CD14-positive monocyte (primary cell): ENCODE measurements at regions not wholly inside any gene's neighbourhood (a gene's known extent, or its start where the extent isn't known, plus 50 kb on each side); places are given as distances from the start of the nearest gene placed in this dataset.

Experiments used
- DNase-seq, 3 donors: peaks; one replicate each; pipeline ENCODE4 v3.0.0-alpha.2; 2011 to 2022
- H2AFZ ChIP-seq: 2 replicates; pipeline ENCODE4 v1.6.0; 2012; ENCODE audit warnings: mild to moderate bottlenecking, low read depth, low read length, inconsistent platforms; ENCODE audit not compliant: insufficient read depth, poor library complexity, severe bottlenecking
- H3K27ac ChIP-seq, 2 donors: 1 replicate in 1 of 2; 2 replicates in 1 of 2; pipeline ENCODE4 v1.5.1; 2012 to 2013; ENCODE audit warnings: low read length in 2 of 2, control low read depth in 1 of 2, inconsistent platforms in 1 of 2, low read depth in 1 of 2, mild to moderate bottlenecking in 1 of 2
- H3K27me3 ChIP-seq, 2 donors: one replicate each; pipeline versions ENCODE4 v1.6.0 to v1.6.1; 2011 to 2013; ENCODE audit warnings: low read length in 2 of 2; ENCODE audit not compliant: control insufficient read depth in 2 of 2, insufficient read depth in 2 of 2
- H3K36me3 ChIP-seq, 2 donors: replicated peaks in 1 of 2; 1 replicate in 1 of 2; 2 replicates in 1 of 2; pipeline versions ENCODE4 v1.5.1 to v1.6.1; 2012 to 2013; ENCODE audit warnings: low read length in 2 of 2, control low read depth in 1 of 2, inconsistent platforms in 1 of 2, mild to moderate bottlenecking in 1 of 2; ENCODE audit not compliant: insufficient read depth in 2 of 2, control insufficient read depth in 1 of 2
- H3K4me1 ChIP-seq, 2 donors: 1 replicate in 1 of 2; 2 replicates in 1 of 2; pipeline versions ENCODE4 v1.5.1 to v1.6.1; 2012 to 2013; ENCODE audit warnings: low read length in 2 of 2, control low read depth in 1 of 2, inconsistent platforms in 1 of 2, mild to moderate bottlenecking in 1 of 2, moderate library complexity in 1 of 2; ENCODE audit not compliant: insufficient read depth in 2 of 2, control insufficient read depth in 1 of 2
- H3K4me2 ChIP-seq: replicated peaks from 2 replicates; pipeline ENCODE3; 2012; ENCODE audit warnings: low read length, moderate library complexity, mild to moderate bottlenecking; ENCODE audit not compliant: poor library complexity, severe bottlenecking; ENCODE audit errors: extremely low read depth
- H3K4me3 ChIP-seq, 3 experiments: fragments of 200-600 bp in 1 of 3; sonication (generic) in 1 of 3; replicated peaks in 1 of 3; 1 replicate in 2 of 3; 2 replicates in 1 of 3; pipeline ENCODE4 v1.5.1; 2011 to 2013; ENCODE audit warnings: low read length in 3 of 3, mild to moderate bottlenecking in 3 of 3, control low read depth in 2 of 3, low read depth in 2 of 3, inconsistent platforms in 1 of 3, moderate library complexity in 1 of 3
- H3K79me2 ChIP-seq: 2 replicates; pipeline ENCODE4 v1.6.0; 2012; ENCODE audit warnings: mild to moderate bottlenecking, control low read depth, inconsistent platforms, low read length, moderate library complexity; ENCODE audit not compliant: insufficient read depth
- H3K9ac ChIP-seq: 2 replicates; pipeline ENCODE4 v1.6.0; 2017; ENCODE audit warnings: low read length, mild to moderate bottlenecking; ENCODE audit not compliant: insufficient read depth, poor library complexity, severe bottlenecking
- H3K9me3 ChIP-seq, 2 donors: replicated peaks in 1 of 2; 1 replicate in 1 of 2; 2 replicates in 1 of 2; pipeline versions ENCODE4 v1.5.1 to v1.6.1; 2012 to 2013; ENCODE audit warnings: low read length in 2 of 2, control low read depth in 1 of 2; ENCODE audit not compliant: control insufficient read depth in 1 of 2, insufficient read depth in 1 of 2
- H4K20me1 ChIP-seq: 2 replicates; pipeline ENCODE4 v1.6.0; 2012; ENCODE audit warnings: mild to moderate bottlenecking, low read length, control low read depth, moderate library complexity; ENCODE audit not compliant: insufficient read depth
- H3K27ac Mint-ChIP-seq, 7 donors: one replicate each; pipeline ENCODE4 v1.8.0; 2020; ENCODE audit warnings: mild to moderate bottlenecking in 7 of 7, mixed read lengths in 7 of 7, moderate library complexity in 6 of 7, inconsistent platforms in 2 of 7
- H3K27me3 Mint-ChIP-seq, 3 donors: one replicate each; pipeline ENCODE4 v1.8.0; 2021 to 2022; ENCODE audit warnings: low read depth in 3 of 3, mild to moderate bottlenecking in 3 of 3, mixed read lengths in 3 of 3, moderate library complexity in 3 of 3, inconsistent platforms in 1 of 3
- H3K36me3 Mint-ChIP-seq, 2 donors: one replicate each; pipeline ENCODE4 v1.8.0; 2020; ENCODE audit warnings: mixed read lengths in 2 of 2, inconsistent platforms in 1 of 2, mild to moderate bottlenecking in 1 of 2
- H3K4me1 Mint-ChIP-seq: one replicate; pipeline ENCODE4 v1.8.0; 2020; ENCODE audit warnings: mild to moderate bottlenecking, mixed read lengths
- H3K4me3 Mint-ChIP-seq, 2 donors: one replicate each; pipeline ENCODE4 v1.8.0; 2020; ENCODE audit warnings: mild to moderate bottlenecking in 2 of 2, mixed read lengths in 2 of 2, moderate library complexity in 1 of 2
- H3K9me3 Mint-ChIP-seq, 7 donors: one replicate each; pipeline ENCODE4 v1.8.0; 2020 to 2022; ENCODE audit warnings: mixed read lengths in 7 of 7, mild to moderate bottlenecking in 6 of 7, moderate library complexity in 6 of 7, inconsistent platforms in 2 of 7
- WGBS: methylation state at CpG from one replicate; pipeline ENCODE4 v1.1.5; 2013; ENCODE audit warnings: missing lambda C conversion rate; ENCODE audit not compliant: insufficient coverage; 5-methylcytosine and 5-hydroxymethylcytosine counted together
- intact Hi-C, 2 donors: fragments of 100-400 bp; cut with micrococcal nuclease; formaldehyde crosslinking; loops; one replicate each; pipeline versions ENCODE4 v1.15.0 to v1.15.1; 2023
- TF ChIP-seq, protein P1 (sequence below): fragments of 200-600 bp; IDR thresholded peaks from one replicate; pipeline ENCODE4 v1.8.0; 2022; ENCODE audit warnings: antibody characterized with exemption, mild to moderate bottlenecking

- no peak for DNase-seq
- Histone ChIP-seq H3K4me1 (no peaks in the 10 kb centered on the region), H3K79me2 (no peaks in the 10 kb centered on the region), H3K9me3 (no peaks in the 10 kb centered on the region), H3K4me2 (no peak overlapping the region), H3K27ac (no peak overlapping the region), H2AFZ (no peak overlapping the region), H3K4me3 (no peak overlapping the region), H3K27me3 (no peaks in the 10 kb centered on the region), H3K36me3 (no peaks in the 10 kb centered on the region), H3K9ac (no peak overlapping the region), H4K20me1 (no peaks in the 10 kb centered on the region)
- H3K27me3 Mint-ChIP-seq, result peaks cover 10 to 12% (median 11%) of the 10 kb centered on the region in 3 donors
- intact Hi-C loops, result no loop called here
- no peaks in the 10 kb centered on the region for H3K9me3 Mint-ChIP-seq
- H3K4me3 Mint-ChIP-seq, result no peak overlapping the region
- no peak overlapping the region for H3K27ac Mint-ChIP-seq
- H3K4me1 Mint-ChIP-seq, result no peaks in the 10 kb centered on the region
- TF ChIP-seq, protein P1, sequence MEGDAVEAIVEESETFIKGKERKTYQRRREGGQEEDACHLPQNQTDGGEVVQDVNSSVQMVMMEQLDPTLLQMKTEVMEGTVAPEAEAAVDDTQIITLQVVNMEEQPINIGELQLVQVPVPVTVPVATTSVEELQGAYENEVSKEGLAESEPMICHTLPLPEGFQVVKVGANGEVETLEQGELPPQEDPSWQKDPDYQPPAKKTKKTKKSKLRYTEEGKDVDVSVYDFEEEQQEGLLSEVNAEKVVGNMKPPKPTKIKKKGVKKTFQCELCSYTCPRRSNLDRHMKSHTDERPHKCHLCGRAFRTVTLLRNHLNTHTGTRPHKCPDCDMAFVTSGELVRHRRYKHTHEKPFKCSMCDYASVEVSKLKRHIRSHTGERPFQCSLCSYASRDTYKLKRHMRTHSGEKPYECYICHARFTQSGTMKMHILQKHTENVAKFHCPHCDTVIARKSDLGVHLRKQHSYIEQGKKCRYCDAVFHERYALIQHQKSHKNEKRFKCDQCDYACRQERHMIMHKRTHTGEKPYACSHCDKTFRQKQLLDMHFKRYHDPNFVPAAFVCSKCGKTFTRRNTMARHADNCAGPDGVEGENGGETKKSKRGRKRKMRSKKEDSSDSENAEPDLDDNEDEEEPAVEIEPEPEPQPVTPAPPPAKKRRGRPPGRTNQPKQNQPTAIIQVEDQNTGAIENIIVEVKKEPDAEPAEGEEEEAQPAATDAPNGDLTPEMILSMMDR, result no peak
- no peaks in the 10 kb centered on the region for H3K36me3 Mint-ChIP-seq
Observed at GRCh38 chr17:77767148-77767547, 191.4 kb upstream of the TNRC6C start.

- Histone ChIP-seq H2AFZ (no peak overlapping the region), H3K27me3 (no peaks in the 10 kb centered on the region), H3K4me1 (no peaks in the 10 kb centered on the region), H4K20me1 (no peaks in the 10 kb centered on the region), H3K36me3 (no peaks in the 10 kb centered on the region), H3K79me2 (no peaks in the 10 kb centered on the region), H3K4me2 (no peak overlapping the region), H3K27ac (no peak overlapping the region), H3K4me3 (no peak overlapping the region), H3K9me3 (no peaks in the 10 kb centered on the region), H3K9ac (no peak overlapping the region)
- Mint-ChIP-seq H3K36me3 (no peaks in the 10 kb centered on the region), H3K27me3 (peaks cover 11 to 22% (median 15%) of the 10 kb centered on the region in 3 donors), H3K4me3 (no peak overlapping the region), H3K4me1 (peaks cover 3% of the 10 kb centered on the region), H3K27ac (peak overlapping the region in 1 of 7 donors; percentile 57), H3K9me3 (no peaks in the 10 kb centered on the region)
- intact Hi-C loops, result no loop called here
- 83% methylated on average over 7 of the region's 14 CpGs for WGBS
- TF ChIP-seq, protein P1, result no peak
- DNase-seq, result no peak
Observed at GRCh38 chr17:77768248-77768852, 190.2 kb upstream of the TNRC6C start.
